Left forelimb (tissue), 1 donor: ENCODE measurements at regions not wholly inside any gene's neighbourhood (a gene's known extent, or its start where the extent isn't known, plus 50 kb on each side); places are given as distances from the start of the nearest gene placed in this dataset.

ENCODE experiments used
- DNase-seq: peaks from one replicate; pipeline ENCODE4 v3.0.0-alpha.2; 2018; ENCODE audit warnings: low spot score

DNA sequence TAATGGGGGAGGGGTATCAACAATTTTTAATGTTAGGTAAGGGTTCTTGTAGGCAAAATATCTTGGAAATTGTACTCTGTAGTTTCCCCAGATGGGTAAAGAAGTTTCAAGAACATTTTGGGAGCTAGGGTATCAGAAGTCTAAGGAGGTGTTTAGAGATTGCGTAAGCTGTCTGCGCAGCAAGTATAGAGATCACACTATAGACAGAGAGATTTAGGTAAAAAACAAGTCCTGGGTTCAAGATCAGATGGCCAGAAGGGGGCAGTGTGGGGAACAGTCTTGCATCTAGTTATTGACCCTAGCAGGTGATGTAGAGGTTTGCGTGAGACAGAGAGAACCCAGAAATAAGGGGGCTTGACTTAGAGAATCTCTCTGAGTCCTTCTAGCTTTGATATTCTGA lies 80.8 kb downstream of the S1PR1 start:
- no peak for DNase-seq

DNA sequence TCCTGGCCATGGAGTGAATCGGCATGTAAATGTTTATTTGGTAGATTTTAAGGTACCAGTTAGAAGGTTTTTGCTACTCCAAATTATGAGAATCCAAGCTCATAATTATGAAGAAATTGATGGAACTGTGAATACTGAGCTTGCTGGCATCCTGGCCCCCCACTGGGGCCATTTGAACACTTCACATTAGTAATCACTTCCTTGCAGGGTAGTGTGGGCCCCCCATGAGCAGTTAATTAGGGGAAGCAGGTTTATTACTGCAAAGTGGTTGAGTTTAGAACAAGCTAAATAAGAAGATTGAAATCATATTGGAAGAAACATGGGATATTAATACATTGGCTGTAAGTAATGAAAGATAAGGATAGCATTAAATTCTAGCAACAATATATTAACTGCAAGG lies 86.7 kb downstream of the S1PR1 start:
- no peak for DNase-seq

- DNase-seq: no peak
Measured at GRCh38 chr1:101325144-101325543, 88.3 kb downstream of the S1PR1 start.

DNA sequence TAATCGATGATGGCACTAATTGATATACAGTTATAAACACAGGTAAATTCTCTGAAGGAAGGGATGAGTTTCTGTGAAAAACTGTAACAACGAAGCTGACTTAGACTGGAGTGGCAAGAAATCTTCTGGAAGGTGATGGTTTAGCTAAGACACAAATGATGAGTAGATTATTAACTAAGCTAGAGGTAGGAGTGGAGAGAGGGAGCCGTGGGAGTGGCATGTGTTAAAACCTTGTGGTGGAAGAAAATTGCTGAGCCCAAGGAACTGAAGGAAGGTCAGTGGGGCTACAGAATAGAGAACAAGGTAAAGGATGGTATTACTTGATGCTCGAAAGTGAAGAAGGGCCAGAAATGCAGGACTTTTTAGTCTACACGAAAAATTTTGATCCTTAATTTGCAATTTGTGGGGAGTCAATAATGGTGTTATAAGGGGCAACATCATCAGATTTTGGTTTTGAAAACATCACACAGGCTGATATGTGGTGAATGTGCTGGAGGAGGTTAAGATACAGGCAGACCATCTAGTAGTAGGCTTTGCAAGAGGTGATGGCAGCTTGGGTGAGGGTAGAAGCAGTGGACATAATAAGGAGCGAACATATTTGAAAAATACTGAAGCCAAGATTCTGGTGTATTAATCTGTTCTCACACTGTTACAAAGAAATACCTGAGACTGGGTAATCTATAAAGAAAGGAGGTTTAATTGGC lies 93.8 kb downstream of the S1PR1 start:
- no peak for DNase-seq

GRCh38 chr1:101331794-101332193 lies 95.0 kb downstream of the S1PR1 start:
- no peak for DNase-seq

DNA sequence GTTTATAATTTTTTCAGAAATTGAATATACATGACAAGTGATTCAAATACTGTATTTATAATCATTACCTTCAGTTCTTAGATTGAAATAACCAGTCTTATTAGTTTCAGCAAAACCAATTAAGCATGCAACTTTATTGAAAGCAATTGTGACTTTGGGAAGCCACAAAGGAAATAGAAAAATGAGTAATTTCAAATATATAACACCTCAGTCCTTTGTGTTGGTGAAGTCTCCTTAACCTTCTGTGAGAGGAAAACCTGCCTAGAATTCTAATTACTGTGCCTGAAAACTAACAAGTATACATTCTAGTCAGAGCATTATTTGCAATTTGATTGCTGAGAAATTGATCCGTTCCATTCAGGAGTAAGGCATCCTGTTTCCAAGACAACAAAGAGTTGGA lies 95.8 kb downstream of the S1PR1 start:
- no peak for DNase-seq

- no peak for DNase-seq
Measured at GRCh38 chr1:101333186-101333585, 96.4 kb downstream of the S1PR1 start.

- no peak for DNase-seq
Measured at GRCh38 chr1:101337968-101338367, 101.1 kb downstream of the S1PR1 start.

DNA sequence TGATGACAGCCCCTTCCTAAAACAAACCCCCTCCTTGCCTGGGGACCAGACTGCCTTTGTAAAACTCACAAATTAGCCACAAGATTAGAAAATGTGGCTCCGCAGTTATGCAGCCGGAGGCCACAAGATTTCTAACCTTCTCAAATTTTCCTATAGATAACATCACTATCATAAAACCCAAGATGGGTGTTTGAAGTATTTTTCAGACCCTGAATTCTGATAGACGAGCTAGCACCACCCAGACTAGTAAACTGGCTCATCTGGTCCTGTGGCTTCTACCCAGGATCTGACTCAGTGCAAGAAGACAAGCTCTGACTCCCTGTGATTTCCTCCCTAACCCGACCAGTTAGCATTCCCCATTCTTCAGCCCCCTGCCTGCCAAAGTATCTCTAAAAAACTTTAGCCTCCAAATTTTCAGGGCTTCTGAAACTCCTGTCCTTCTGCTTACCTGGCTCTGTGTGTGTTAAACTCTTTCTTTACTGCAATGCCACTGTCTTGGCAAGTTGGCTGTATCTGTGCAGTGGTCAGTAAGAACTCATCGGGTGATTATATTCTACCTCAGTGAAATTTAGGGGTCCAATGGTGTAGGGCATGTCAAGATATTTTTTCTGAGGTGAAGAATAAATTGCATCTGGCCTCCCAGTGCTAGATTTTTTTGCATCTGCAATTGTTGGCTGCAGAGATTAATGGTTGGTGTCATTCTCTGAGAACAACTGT lies 102.1 kb downstream of the S1PR1 start:
- no peak for DNase-seq

DNA sequence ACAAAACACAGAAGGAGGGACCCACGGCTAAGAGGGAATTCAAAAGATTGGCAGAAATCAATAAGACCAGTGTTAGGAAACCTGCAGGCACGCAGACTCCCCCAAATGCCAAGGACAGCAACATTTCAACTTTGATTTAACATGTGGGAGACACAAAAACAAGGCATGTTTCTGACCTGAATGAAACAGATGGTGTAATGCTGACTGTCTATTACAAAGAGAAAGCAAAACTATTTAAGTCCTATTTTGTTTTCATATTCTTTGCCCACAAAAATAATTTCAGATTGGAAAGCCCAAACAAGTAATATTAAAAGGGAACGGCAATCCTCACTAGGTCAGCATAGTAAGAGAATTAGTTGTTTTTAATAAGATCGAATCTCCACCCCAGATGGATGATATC lies 107.9 kb downstream of the S1PR1 start:
- DNase-seq: no peak

DNA sequence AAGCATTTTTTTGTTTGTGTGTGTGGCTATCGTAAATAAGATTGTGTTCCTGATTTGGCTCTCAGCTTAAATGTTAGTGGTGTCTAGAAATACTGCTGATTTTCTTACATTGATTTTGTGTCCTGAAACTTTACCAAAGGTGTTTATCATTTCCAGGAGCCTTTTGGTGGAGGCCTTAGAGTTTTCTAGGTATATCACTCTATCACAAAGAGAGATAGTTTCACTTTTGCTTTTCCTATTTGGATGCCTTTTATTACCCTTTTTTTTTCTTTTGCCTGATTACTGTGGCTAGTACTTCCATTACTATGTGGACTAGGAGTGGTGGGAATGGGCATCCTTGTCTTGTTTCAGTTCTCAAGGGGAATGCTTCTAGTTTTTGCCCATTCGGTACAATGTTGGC lies 109.6 kb downstream of the S1PR1 start:
- no peak for DNase-seq

GRCh38 chr1:101356013-101356412 lies 119.2 kb downstream of the S1PR1 start:
- DNase-seq: no peak

DNA sequence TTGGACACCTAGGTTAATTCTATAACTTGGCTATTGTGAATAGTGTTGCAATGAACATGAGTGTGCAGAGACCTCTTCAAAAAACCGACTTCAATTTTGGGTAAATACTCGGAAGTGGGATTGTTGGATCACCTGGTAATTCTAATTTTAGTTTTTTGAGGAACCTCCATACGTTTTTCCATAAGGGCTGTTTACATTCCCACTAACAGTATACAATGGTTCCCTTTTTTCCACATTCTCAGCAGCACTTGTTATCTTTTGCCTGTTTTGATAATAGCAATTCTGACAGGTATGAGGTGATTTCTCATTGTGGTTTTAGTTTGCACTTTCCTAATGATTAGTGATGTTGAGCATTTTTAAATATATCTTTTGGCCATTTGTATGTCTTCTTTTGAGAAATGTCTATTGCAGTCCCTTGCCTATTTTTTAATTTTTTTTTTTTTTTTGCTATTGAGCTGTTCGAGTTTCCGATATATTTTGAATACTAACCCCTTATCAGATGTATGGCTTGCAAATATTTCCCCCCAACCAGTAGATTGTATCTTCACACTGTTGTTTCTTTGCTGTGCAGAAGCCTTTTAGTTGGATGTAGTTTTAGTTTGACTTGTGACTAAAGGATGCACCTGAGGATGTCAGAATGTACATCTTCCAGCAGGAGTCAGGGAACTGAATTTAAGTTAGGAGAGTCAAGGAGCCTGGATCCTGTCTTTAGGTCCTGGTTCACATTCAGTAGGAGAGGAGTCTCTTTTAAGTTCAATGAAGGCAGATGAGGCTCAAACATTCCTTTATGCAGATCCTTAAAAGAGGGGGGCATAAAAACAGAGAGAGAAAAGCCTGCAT lies 120.0 kb downstream of the S1PR1 start:
- no peak for DNase-seq

- no peak for DNase-seq
Measured at GRCh38 chr1:101357444-101357986, 120.7 kb downstream of the S1PR1 start.

DNA sequence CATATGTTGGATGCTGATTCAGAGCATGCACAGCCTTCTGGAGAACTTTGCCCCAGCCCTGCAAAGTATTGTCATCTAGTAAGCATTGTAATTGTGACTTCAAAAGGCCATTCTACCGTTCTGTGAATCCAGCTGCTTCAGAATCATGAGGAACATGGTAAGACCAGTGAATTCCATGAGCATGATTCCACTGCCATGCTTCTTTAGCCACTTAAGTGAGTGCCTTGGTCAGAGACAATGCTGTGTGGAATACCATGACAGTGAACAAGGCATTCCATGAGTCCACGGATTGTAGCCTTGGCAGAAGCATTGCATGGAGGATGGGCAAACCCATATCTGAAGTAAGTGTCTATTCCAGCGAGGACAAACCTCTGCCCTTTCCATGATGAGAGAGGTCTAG lies 123.7 kb downstream of the S1PR1 start:
- DNase-seq: no peak

- DNase-seq: no peak
Measured at GRCh38 chr1:101363891-101364318, 127.1 kb downstream of the S1PR1 start.

DNA sequence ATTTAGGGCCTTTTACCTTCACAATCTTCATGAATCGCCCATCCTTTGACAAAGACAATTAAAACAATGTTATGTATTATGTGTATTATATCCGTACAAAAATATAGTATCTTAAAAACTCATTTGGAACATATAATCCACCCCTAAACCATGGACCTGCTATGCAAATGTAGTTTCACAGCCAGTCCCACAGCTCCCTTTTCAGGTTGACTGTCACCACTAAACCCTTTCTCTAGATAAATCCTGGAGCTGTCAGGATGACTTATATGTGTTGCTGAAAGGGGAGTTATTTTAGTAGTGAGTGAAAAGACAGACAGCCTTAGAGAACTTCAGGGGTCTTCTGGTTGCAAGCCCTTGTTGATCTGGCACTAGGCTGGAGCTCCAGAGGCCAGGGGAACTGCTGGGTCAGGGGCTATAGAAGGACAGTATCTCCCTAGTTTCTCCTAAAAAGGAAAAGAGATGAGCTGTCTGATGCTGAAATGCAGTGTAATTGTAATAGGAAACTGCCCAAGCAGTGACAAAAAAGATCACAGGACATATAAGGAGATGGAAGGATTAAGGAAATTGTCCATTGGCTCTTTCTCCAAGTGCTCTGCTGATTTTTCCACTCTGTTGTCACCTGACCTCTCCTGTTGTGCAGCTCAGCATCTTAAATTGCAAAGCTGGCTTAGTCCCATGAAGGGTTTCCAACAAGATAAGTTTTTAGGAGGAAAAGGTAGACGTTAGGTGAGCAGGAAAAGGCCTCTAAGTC lies 127.7 kb downstream of the S1PR1 start:
- DNase-seq: no peak

DNA sequence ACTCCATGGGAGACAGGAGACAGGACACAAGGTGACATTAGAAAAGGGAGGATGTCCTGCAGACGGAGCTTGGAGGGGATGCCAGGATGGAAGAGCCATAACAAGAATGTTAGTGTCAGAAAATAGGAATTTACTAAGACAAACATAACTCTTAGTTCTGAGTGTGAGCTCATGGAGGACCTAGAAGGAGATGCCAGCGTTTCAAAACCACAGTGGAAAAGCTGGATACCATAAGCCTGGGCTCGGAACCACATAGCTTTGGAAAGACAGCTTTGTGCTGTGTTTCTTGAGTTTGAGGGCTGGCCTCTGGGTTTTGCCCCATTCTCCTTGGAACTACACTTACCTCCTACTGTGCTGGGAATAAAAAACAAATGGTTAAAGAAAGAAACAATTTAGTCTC lies 128.4 kb downstream of the S1PR1 start:
- DNase-seq: no peak

DNA sequence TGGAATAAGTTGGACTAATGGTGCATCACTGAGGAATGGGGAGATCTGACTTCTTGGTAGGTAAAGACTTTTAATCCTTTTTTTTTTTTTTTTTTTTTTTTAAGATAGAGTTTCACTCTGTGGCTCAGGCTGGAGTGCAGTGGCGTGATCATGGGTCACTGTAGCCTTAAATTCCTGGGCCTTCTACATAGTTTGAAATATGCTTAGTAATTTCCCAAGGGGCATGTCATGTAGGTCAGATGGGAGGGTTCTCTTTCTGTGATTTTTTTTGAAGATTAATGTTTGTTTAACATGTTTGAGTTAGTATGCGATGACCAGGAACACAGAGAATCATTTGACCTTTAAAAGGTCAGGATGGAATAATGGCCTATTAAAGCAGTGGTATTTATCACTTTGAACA lies 129.1 kb downstream of the S1PR1 start:
- no peak for DNase-seq

GRCh38 chr1:101366513-101367215 lies 129.8 kb downstream of the S1PR1 start:
- no peak for DNase-seq

GRCh38 chr1:101367630-101368029 lies 130.8 kb downstream of the S1PR1 start:
- no peak for DNase-seq
